GM12878 (cell line): ENCODE measurements at regions not wholly inside any gene's neighbourhood (a gene's known extent, or its start where the extent isn't known, plus 50 kb on each side); places are given as distances from the start of the nearest gene placed in this dataset.

Experiments used
- CBX5 ChIP-seq: sonication (generic); IDR thresholded peaks from 2 replicates; pipeline ENCODE4 v1.6.1; 2016; ENCODE audit warnings: low read depth, moderate library complexity, mild to moderate bottlenecking, inconsistent platforms
- CHD4 ChIP-seq: fragments of 200-600 bp; sonication (generic); IDR thresholded peaks from 2 replicates; pipeline ENCODE4 v1.6.1; 2016; ENCODE audit warnings: mild to moderate bottlenecking
- E4F1 ChIP-seq: fragments of 450-650 bp; IDR thresholded peaks from 2 replicates; pipeline ENCODE4 v1.6.1; 2018; ENCODE audit warnings: borderline replicate concordance, mild to moderate bottlenecking; ENCODE audit not compliant: partially characterized antibody
- IRF5 ChIP-seq: fragments of 450-650 bp; IDR thresholded peaks from 2 replicates; pipeline ENCODE4 v1.6.1; 2017; ENCODE audit warnings: borderline replicate concordance
- MYB ChIP-seq: fragments of 150-350 bp; IDR thresholded peaks from 2 replicates; pipeline ENCODE4 v1.6.1; 2014; ENCODE audit warnings: mild to moderate bottlenecking, low read depth, low read length, borderline replicate concordance
- MYC ChIP-seq: IDR thresholded peaks from 2 replicates; pipeline ENCODE4 v1.6.1; 2011; ENCODE audit warnings: mild to moderate bottlenecking, low read length, moderate library complexity, inconsistent platforms; ENCODE audit not compliant: insufficient read depth, insufficient replicate concordance, insufficient read length, severe bottlenecking
- NFIC ChIP-seq: IDR thresholded peaks from 2 replicates; pipeline ENCODE4 v1.6.1; 2012; ENCODE audit warnings: low read depth, mild to moderate bottlenecking, inconsistent platforms, low read length, moderate library complexity
- NFYA ChIP-seq: IDR thresholded peaks from 2 replicates; pipeline ENCODE4 v1.6.1; 2011; ENCODE audit warnings: low read depth, mild to moderate bottlenecking, low read length, improper control_type of control experiment, borderline replicate concordance
- PAX8 ChIP-seq: fragments of 450-650 bp; IDR thresholded peaks from 2 replicates; pipeline ENCODE4 v1.6.1; 2017; ENCODE audit warnings: mild to moderate bottlenecking, moderate library complexity
- POLR2AphosphoS5 ChIP-seq: IDR thresholded peaks from 2 replicates; pipeline ENCODE4 v1.6.1; 2011; ENCODE audit warnings: mild to moderate bottlenecking, low read length, inconsistent platforms
- RCOR1 ChIP-seq: conservative IDR thresholded peaks from 2 replicates; pipeline ENCODE4 v1.6.1; 2012; ENCODE audit warnings: low read depth, low read length, improper control_type of control experiment
- RELB ChIP-seq: fragments of 450-650 bp; IDR thresholded peaks from 2 replicates; pipeline ENCODE4 v1.6.1; 2017; ENCODE audit warnings: low read depth, mild to moderate bottlenecking, moderate library complexity
- SMAD5 ChIP-seq: IDR thresholded peaks from 2 replicates; pipeline ENCODE4 v1.6.1; 2016; ENCODE audit warnings: antibody characterized with exemption, low read depth
- SUPT20H ChIP-seq: IDR thresholded peaks from 2 replicates; pipeline ENCODE4 v1.6.1; 2011; ENCODE audit warnings: low read depth, mild to moderate bottlenecking, low read length, moderate library complexity, borderline replicate concordance; ENCODE audit not compliant: control insufficient read depth
- ZNF217 ChIP-seq: fragments of 450-650 bp; IDR thresholded peaks from 2 replicates; pipeline ENCODE4 v1.6.1; 2017; ENCODE audit warnings: antibody characterized with exemption, mild to moderate bottlenecking
- ZNF384 ChIP-seq: IDR thresholded peaks from 2 replicates; pipeline ENCODE4 v1.6.1; 2012; ENCODE audit warnings: low read depth, mild to moderate bottlenecking, low read length, improper control_type of control experiment, borderline replicate concordance
- TF ChIP-seq, protein P1 (sequence below): fragments of 450-650 bp; IDR thresholded peaks from 2 replicates; pipeline ENCODE4 v1.6.1; 2016; ENCODE audit warnings: mild to moderate bottlenecking
- TF ChIP-seq, protein P2 (sequence below): fragments of 450-650 bp; IDR thresholded peaks from 2 replicates; pipeline ENCODE4 v1.6.1; 2017; ENCODE audit warnings: antibody characterized with exemption, mild to moderate bottlenecking, moderate library complexity
- TF ChIP-seq, protein P3 (sequence below): fragments of 150-350 bp; IDR thresholded peaks from 2 replicates; pipeline ENCODE4 v1.6.1; 2014; ENCODE audit warnings: mild to moderate bottlenecking, low read depth, low read length

GRCh38 chr11:13105237-13105844 is 96.2 kb downstream of the RASSF10 start (continued):
- TF ChIP-seq RELB (peak; percentile 51), NFIC (no peak), IRF5 (no peak), E4F1 (no peak), CBX5 (no peak), MYB (no peak), MYC (no peak), ZNF217 (0 out of 2 replicates have a peak, but pooled peaks have one; percentile 49), CHD4 (no peak), PAX8 (no peak), RCOR1 (no peak), ZNF384 (no peak), SUPT20H (no peak), NFYA (no peak), SMAD5 (no peak), POLR2AphosphoS5 (no peak)
- TF ChIP-seq, protein P1, sequence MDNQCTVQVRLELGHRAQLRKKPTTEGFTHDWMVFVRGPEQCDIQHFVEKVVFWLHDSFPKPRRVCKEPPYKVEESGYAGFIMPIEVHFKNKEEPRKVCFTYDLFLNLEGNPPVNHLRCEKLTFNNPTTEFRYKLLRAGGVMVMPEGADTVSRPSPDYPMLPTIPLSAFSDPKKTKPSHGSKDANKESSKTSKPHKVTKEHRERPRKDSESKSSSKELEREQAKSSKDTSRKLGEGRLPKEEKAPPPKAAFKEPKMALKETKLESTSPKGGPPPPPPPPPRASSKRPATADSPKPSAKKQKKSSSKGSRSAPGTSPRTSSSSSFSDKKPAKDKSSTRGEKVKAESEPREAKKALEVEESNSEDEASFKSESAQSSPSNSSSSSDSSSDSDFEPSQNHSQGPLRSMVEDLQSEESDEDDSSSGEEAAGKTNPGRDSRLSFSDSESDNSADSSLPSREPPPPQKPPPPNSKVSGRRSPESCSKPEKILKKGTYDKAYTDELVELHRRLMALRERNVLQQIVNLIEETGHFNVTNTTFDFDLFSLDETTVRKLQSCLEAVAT = no peak
- TF ChIP-seq, protein P2, sequence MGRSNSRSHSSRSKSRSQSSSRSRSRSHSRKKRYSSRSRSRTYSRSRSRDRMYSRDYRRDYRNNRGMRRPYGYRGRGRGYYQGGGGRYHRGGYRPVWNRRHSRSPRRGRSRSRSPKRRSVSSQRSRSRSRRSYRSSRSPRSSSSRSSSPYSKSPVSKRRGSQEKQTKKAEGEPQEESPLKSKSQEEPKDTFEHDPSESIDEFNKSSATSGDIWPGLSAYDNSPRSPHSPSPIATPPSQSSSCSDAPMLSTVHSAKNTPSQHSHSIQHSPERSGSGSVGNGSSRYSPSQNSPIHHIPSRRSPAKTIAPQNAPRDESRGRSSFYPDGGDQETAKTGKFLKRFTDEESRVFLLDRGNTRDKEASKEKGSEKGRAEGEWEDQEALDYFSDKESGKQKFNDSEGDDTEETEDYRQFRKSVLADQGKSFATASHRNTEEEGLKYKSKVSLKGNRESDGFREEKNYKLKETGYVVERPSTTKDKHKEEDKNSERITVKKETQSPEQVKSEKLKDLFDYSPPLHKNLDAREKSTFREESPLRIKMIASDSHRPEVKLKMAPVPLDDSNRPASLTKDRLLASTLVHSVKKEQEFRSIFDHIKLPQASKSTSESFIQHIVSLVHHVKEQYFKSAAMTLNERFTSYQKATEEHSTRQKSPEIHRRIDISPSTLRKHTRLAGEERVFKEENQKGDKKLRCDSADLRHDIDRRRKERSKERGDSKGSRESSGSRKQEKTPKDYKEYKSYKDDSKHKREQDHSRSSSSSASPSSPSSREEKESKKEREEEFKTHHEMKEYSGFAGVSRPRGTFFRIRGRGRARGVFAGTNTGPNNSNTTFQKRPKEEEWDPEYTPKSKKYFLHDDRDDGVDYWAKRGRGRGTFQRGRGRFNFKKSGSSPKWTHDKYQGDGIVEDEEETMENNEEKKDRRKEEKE = no peak
- TF ChIP-seq, protein P3, sequence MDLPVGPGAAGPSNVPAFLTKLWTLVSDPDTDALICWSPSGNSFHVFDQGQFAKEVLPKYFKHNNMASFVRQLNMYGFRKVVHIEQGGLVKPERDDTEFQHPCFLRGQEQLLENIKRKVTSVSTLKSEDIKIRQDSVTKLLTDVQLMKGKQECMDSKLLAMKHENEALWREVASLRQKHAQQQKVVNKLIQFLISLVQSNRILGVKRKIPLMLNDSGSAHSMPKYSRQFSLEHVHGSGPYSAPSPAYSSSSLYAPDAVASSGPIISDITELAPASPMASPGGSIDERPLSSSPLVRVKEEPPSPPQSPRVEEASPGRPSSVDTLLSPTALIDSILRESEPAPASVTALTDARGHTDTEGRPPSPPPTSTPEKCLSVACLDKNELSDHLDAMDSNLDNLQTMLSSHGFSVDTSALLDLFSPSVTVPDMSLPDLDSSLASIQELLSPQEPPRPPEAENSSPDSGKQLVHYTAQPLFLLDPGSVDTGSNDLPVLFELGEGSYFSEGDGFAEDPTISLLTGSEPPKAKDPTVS = no peak
